ENCODE measurements at regions not wholly inside any gene's neighbourhood (a gene's known extent, or its start where the extent isn't known, plus 50 kb on each side); places are given as distances from the start of the nearest gene placed in this dataset.

DNA sequence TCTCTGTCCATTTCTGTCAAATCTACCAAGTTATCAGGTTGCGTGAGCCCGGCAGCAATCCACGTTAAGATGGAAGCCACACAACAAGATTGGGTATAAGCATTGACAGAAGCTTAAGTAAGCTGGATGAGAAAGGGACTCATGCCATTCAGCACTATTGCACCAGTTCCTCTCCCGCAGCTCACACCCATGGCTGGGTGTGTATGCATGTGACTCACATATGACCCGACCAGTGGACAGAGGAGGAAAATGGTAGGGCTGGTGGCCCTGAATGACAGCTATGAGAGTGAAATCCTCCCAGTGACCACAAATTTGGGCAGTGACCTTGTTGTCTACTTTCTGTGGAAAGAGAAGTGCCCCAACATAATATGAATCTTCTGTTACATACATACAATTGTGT lies 113.5 kb downstream of the OTOR start:
- Histone ChIP-seq H3K27me3 (ENCODE audit: insufficient read depth, low read depth, low read length) (no peaks in the 10 kb centered on the region), H3K9me2 (ENCODE audit: insufficient read depth, low read length) (no peaks in the 10 kb centered on the region), H3K4me3 (ENCODE audit: low read length) (no peak overlapping the region), H3K9me3 (ENCODE audit: low read length) (no peaks in the 10 kb centered on the region), H3K36me3 (ENCODE audit: insufficient read depth, low read length) (no peaks in the 10 kb centered on the region), H3K79me2 (replicated peaks; ENCODE audit: insufficient read depth, low read length) (no peaks in the 10 kb centered on the region), H3K4me2 (ENCODE audit: low read length) (no peak overlapping the region), H2AFZ (ENCODE audit: low read depth, low read length) (no peak overlapping the region), H3K27ac (ENCODE audit: low read length) (no peak overlapping the region), H3F3A (ENCODE audit: insufficient read depth, low read length, poor library complexity, severe bottlenecking) (no peaks in the 10 kb centered on the region), H3K9ac (ENCODE audit: low read length) (no peak overlapping the region), H4K20me1 (ENCODE audit: insufficient read depth) (no peaks in the 10 kb centered on the region)
- TF ChIP-seq, protein P1, sequence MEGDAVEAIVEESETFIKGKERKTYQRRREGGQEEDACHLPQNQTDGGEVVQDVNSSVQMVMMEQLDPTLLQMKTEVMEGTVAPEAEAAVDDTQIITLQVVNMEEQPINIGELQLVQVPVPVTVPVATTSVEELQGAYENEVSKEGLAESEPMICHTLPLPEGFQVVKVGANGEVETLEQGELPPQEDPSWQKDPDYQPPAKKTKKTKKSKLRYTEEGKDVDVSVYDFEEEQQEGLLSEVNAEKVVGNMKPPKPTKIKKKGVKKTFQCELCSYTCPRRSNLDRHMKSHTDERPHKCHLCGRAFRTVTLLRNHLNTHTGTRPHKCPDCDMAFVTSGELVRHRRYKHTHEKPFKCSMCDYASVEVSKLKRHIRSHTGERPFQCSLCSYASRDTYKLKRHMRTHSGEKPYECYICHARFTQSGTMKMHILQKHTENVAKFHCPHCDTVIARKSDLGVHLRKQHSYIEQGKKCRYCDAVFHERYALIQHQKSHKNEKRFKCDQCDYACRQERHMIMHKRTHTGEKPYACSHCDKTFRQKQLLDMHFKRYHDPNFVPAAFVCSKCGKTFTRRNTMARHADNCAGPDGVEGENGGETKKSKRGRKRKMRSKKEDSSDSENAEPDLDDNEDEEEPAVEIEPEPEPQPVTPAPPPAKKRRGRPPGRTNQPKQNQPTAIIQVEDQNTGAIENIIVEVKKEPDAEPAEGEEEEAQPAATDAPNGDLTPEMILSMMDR (IDR thresholded peaks at IDR 0.05; ENCODE audit: poor library complexity, severe bottlenecking), result no peak
- no peak for TF ChIP-seq TAF1 (IDR thresholded peaks at IDR 0.05; ENCODE audit: low read depth)
- no peak for TF ChIP-seq SMC3 (conservative IDR thresholded peaks at IDR 0.05; ENCODE audit: poor library complexity)
- no peak for TF ChIP-seq MXI1 (conservative IDR thresholded peaks at IDR 0.05; ENCODE audit: poor library complexity, severe bottlenecking)
- no peak for TF ChIP-seq RAD21 (conservative IDR thresholded peaks at IDR 0.05)
- TF ChIP-seq EZH2 (IDR thresholded peaks at IDR 0.05; ENCODE audit: borderline replicate concordance, insufficient read depth, low read length, poor library complexity, severe bottlenecking), result no peak
- TF ChIP-seq, protein P2, sequence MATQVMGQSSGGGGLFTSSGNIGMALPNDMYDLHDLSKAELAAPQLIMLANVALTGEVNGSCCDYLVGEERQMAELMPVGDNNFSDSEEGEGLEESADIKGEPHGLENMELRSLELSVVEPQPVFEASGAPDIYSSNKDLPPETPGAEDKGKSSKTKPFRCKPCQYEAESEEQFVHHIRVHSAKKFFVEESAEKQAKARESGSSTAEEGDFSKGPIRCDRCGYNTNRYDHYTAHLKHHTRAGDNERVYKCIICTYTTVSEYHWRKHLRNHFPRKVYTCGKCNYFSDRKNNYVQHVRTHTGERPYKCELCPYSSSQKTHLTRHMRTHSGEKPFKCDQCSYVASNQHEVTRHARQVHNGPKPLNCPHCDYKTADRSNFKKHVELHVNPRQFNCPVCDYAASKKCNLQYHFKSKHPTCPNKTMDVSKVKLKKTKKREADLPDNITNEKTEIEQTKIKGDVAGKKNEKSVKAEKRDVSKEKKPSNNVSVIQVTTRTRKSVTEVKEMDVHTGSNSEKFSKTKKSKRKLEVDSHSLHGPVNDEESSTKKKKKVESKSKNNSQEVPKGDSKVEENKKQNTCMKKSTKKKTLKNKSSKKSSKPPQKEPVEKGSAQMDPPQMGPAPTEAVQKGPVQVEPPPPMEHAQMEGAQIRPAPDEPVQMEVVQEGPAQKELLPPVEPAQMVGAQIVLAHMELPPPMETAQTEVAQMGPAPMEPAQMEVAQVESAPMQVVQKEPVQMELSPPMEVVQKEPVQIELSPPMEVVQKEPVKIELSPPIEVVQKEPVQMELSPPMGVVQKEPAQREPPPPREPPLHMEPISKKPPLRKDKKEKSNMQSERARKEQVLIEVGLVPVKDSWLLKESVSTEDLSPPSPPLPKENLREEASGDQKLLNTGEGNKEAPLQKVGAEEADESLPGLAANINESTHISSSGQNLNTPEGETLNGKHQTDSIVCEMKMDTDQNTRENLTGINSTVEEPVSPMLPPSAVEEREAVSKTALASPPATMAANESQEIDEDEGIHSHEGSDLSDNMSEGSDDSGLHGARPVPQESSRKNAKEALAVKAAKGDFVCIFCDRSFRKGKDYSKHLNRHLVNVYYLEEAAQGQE (IDR thresholded peaks at IDR 0.05; ENCODE audit: borderline replicate concordance), result no peak
- no peak for TF ChIP-seq POLR2AphosphoS5 (IDR thresholded peaks at IDR 0.05)
- TF ChIP-seq EP300 (conservative IDR thresholded peaks at IDR 0.05; ENCODE audit: poor library complexity, severe bottlenecking), result no peak

DNA sequence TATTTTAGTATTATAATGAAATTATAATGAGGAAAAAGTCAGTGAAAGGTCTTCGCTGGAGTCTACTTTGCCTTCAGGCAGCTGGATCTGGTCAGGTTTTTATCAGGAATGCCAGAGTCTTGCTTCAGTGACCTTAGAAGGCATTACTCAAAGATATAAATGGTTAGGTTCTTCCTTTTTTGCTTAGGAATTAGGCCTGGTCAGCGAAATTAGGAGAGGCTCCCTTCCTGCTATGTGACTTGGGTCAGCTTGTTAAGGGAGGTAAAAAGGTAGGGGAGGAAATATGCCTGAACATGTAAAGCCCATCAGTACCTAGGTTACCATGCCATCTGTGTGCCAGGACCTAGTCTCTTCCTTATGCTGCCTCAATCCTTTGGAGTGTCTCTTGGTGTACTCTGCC lies 115.1 kb downstream of the OTOR start:
- Histone ChIP-seq H4K20me1 (ENCODE audit: insufficient read depth) (no peaks in the 10 kb centered on the region), H3K79me2 (replicated peaks; ENCODE audit: insufficient read depth, low read length) (no peaks in the 10 kb centered on the region), H3K27me3 (ENCODE audit: insufficient read depth, low read depth, low read length) (no peaks in the 10 kb centered on the region), H3K9me3 (ENCODE audit: low read length) (no peaks in the 10 kb centered on the region), H3K36me3 (ENCODE audit: insufficient read depth, low read length) (no peaks in the 10 kb centered on the region), H3K9me2 (ENCODE audit: insufficient read depth, low read length) (no peaks in the 10 kb centered on the region), H3K27ac (ENCODE audit: low read length) (no peak overlapping the region), H3K9ac (ENCODE audit: low read length) (no peak overlapping the region), H3F3A (ENCODE audit: insufficient read depth, low read length, poor library complexity, severe bottlenecking) (no peaks in the 10 kb centered on the region), H3K4me2 (ENCODE audit: low read length) (no peak overlapping the region), H3K4me3 (ENCODE audit: low read length) (no peak overlapping the region), H2AFZ (ENCODE audit: low read depth, low read length) (no peak overlapping the region)
- TF ChIP-seq TAF1 (IDR thresholded peaks at IDR 0.05; ENCODE audit: low read depth) (no peak), MXI1 (conservative IDR thresholded peaks at IDR 0.05; ENCODE audit: poor library complexity, severe bottlenecking) (no peak), RAD21 (conservative IDR thresholded peaks at IDR 0.05) (no peak), SMC3 (conservative IDR thresholded peaks at IDR 0.05; ENCODE audit: poor library complexity) (no peak), EZH2 (IDR thresholded peaks at IDR 0.05; ENCODE audit: borderline replicate concordance, insufficient read depth, low read length, poor library complexity, severe bottlenecking) (no peak), POLR2AphosphoS5 (IDR thresholded peaks at IDR 0.05) (no peak), EP300 (conservative IDR thresholded peaks at IDR 0.05; ENCODE audit: poor library complexity, severe bottlenecking) (no peak)
- TF ChIP-seq, protein P2 (IDR thresholded peaks at IDR 0.05; ENCODE audit: borderline replicate concordance), result no peak
- TF ChIP-seq, protein P1 (IDR thresholded peaks at IDR 0.05; ENCODE audit: poor library complexity, severe bottlenecking), result no peak
